Ishikawa (cell line): ENCODE measurements at regions not wholly inside any gene's neighbourhood (a gene's known extent, or its start where the extent isn't known, plus 50 kb on each side); places are given as distances from the start of the nearest gene placed in this dataset.

Source experiments
- EP300 ChIP-seq: IDR thresholded peaks from 2 replicates; pipeline ENCODE4 v1.6.1; 2012; ENCODE audit warnings: borderline replicate concordance
- FOXM1 ChIP-seq: IDR thresholded peaks from 2 replicates; pipeline ENCODE4 v1.6.1; 2012; ENCODE audit warnings: low read depth, borderline replicate concordance
- MAX ChIP-seq: IDR thresholded peaks from 2 replicates; pipeline ENCODE4 v1.6.1; 2012
- USF1 ChIP-seq: IDR thresholded peaks from 2 replicates; pipeline ENCODE4 v1.6.1; 2012
- YY1 ChIP-seq: IDR thresholded peaks from 2 replicates; pipeline ENCODE4 v1.6.1; 2012; ENCODE audit warnings: low read depth

GRCh38 chr4:164215113-164215741 is 538.7 kb upstream of the SMIM31 start:
- TF ChIP-seq MAX = no peak
- no peak for TF ChIP-seq EP300
- no peak for TF ChIP-seq FOXM1
- TF ChIP-seq USF1 = no peak
- no peak for TF ChIP-seq YY1
